Effector memory CD8-positive, alpha-beta T cell (primary cell): ENCODE measurements at regions not wholly inside any gene's neighbourhood (a gene's known extent, or its start where the extent isn't known, plus 50 kb on each side); places are given as distances from the start of the nearest gene placed in this dataset.
A peak's percentile ranks its signal among the peaks of the same experiment; 100 is the strongest.

ENCODE experiments used
- ATAC-seq: fragments of 150-1000 bp; cut with Tn5 transposase; replicated peaks from 2 replicates; pipeline ENCODE4 v1.10.0; 2021; ENCODE audit warnings: mild to moderate bottlenecking, moderate library complexity
- DNase-seq, 3 experiments: peaks; one replicate each; pipeline ENCODE4 v3.0.0; 2021
- H3K27ac Mint-ChIP-seq, 2 donors: one replicate each; pipeline ENCODE4 v1.8.0; 2022; ENCODE audit warnings: mild to moderate bottlenecking in 2 of 2, mixed read lengths in 2 of 2, moderate library complexity in 2 of 2
- H3K27me3 Mint-ChIP-seq, 2 donors: one replicate each; pipeline ENCODE4 v1.8.0; 2022; ENCODE audit warnings: mixed read lengths in 2 of 2
- H3K36me3 Mint-ChIP-seq: one replicate; pipeline ENCODE4 v1.8.0; 2022; ENCODE audit warnings: mild to moderate bottlenecking, moderate library complexity, mixed read lengths; ENCODE audit not compliant: insufficient read depth
- H3K4me1 Mint-ChIP-seq, 2 donors: one replicate each; pipeline ENCODE4 v1.8.0; 2022; ENCODE audit warnings: low read depth in 2 of 2, mixed read lengths in 2 of 2
- H3K4me3 Mint-ChIP-seq, 2 donors: one replicate each; pipeline ENCODE4 v1.8.0; 2022; ENCODE audit warnings: mild to moderate bottlenecking in 2 of 2, mixed read lengths in 2 of 2, moderate library complexity in 2 of 2
- H3K9me3 Mint-ChIP-seq, 2 donors: one replicate each; pipeline ENCODE4 v1.8.0; 2022; ENCODE audit warnings: mixed read lengths in 2 of 2

GRCh38 chr6:141705431-141705830 lies 427.3 kb upstream of the GJE1 start:
- Mint-ChIP-seq H3K27ac (no peak overlapping the region), H3K9me3 (no peaks in the 10 kb centered on the region), H3K4me3 (no peak overlapping the region)

GRCh38 chr6:141704151-141704550 lies 428.6 kb upstream of the GJE1 start:
- H3K9me3 Mint-ChIP-seq = no peaks in the 10 kb centered on the region
- no peak overlapping the region for H3K27ac Mint-ChIP-seq
- no peaks in the 10 kb centered on the region for H3K27me3 Mint-ChIP-seq
- no peak for DNase-seq
- H3K4me1 Mint-ChIP-seq = no peaks in the 10 kb centered on the region
- no peaks in the 10 kb centered on the region for H3K36me3 Mint-ChIP-seq
- no peak for ATAC-seq
- H3K4me3 Mint-ChIP-seq = no peak overlapping the region

More at GRCh38 chr6:141705431-141705830, 427.3 kb upstream of the GJE1 start:
- Mint-ChIP-seq H3K4me1 (no peaks in the 10 kb centered on the region), H3K27me3 (no peaks in the 10 kb centered on the region), H3K36me3 (no peaks in the 10 kb centered on the region)
- ATAC-seq (no peak), DNase-seq (no peak)

GRCh38 chr6:141701732-141702131 lies 431.0 kb upstream of the GJE1 start:
- H3K36me3 Mint-ChIP-seq = no peaks in the 10 kb centered on the region
- no peaks in the 10 kb centered on the region for H3K9me3 Mint-ChIP-seq
- ATAC-seq (no peak), DNase-seq (no peak)
- no peak overlapping the region for H3K4me3 Mint-ChIP-seq
- no peaks in the 10 kb centered on the region for H3K4me1 Mint-ChIP-seq
- H3K27ac Mint-ChIP-seq = no peak overlapping the region
- H3K27me3 Mint-ChIP-seq = no peaks in the 10 kb centered on the region

GRCh38 chr6:141700819-141701218 lies 431.9 kb upstream of the GJE1 start:
- Mint-ChIP-seq H3K27me3 (no peaks in the 10 kb centered on the region), H3K36me3 (no peaks in the 10 kb centered on the region), H3K9me3 (no peaks in the 10 kb centered on the region), H3K27ac (no peak overlapping the region), H3K4me1 (no peaks in the 10 kb centered on the region), H3K4me3 (no peak overlapping the region)
- DNase-seq (no peak), ATAC-seq (no peak)

- ATAC-seq = no peak
- DNase-seq = no peak
- peaks cover 0 to 2% of the 10 kb centered on the region in 2 donors for H3K9me3 Mint-ChIP-seq
- no peaks in the 10 kb centered on the region for H3K4me1 Mint-ChIP-seq
- H3K27ac Mint-ChIP-seq = no peak overlapping the region
- no peak overlapping the region for H3K4me3 Mint-ChIP-seq
- H3K36me3 Mint-ChIP-seq = no peaks in the 10 kb centered on the region
- H3K27me3 Mint-ChIP-seq = no peaks in the 10 kb centered on the region
These were observed 443.8 kb upstream of the GJE1 start for GRCh38 chr6:141688916-141689315.

GRCh38 chr6:141685416-141685815 lies 447.3 kb upstream of the GJE1 start:
- no peaks in the 10 kb centered on the region for H3K36me3 Mint-ChIP-seq
- DNase-seq (no peak), ATAC-seq (no peak)
- H3K4me3 Mint-ChIP-seq = no peak overlapping the region
- H3K4me1 Mint-ChIP-seq = no peaks in the 10 kb centered on the region
- peaks cover 0 to 2% of the 10 kb centered on the region in 2 donors for H3K9me3 Mint-ChIP-seq
- no peaks in the 10 kb centered on the region for H3K27me3 Mint-ChIP-seq
- no peak overlapping the region for H3K27ac Mint-ChIP-seq

GRCh38 chr6:141682391-141682790 lies 450.3 kb upstream of the GJE1 start:
- peaks cover 0 to 6% of the 10 kb centered on the region in 2 donors for H3K27me3 Mint-ChIP-seq
- peaks cover 1 to 4% of the 10 kb centered on the region in 2 donors for H3K4me1 Mint-ChIP-seq
- H3K4me3 Mint-ChIP-seq = no peak overlapping the region
- H3K27ac Mint-ChIP-seq = no peak overlapping the region
- no peaks in the 10 kb centered on the region for H3K9me3 Mint-ChIP-seq
- H3K36me3 Mint-ChIP-seq = no peaks in the 10 kb centered on the region
- ATAC-seq (no peak), DNase-seq (no peak)

GRCh38 chr6:141677598-141678211 lies 455.0 kb upstream of the GJE1 start:
- Mint-ChIP-seq H3K9me3 (no peaks in the 10 kb centered on the region), H3K4me3 (no peak overlapping the region), H3K36me3 (no peaks in the 10 kb centered on the region), H3K4me1 (peaks cover 1 to 4% of the 10 kb centered on the region in 2 donors), H3K27ac (no peak overlapping the region), H3K27me3 (peaks cover 1 to 9% of the 10 kb centered on the region in 2 donors)
- peak in 1 of 3 experiments; percentile 3 for DNase-seq
- ATAC-seq = peak; percentile 39

- ATAC-seq = no peak
- Mint-ChIP-seq H3K27me3 (peaks cover 18 to 27% of the 10 kb centered on the region in 2 donors), H3K4me3 (no peak overlapping the region), H3K9me3 (no peaks in the 10 kb centered on the region), H3K36me3 (no peaks in the 10 kb centered on the region), H3K27ac (no peak overlapping the region), H3K4me1 (peaks cover 1 to 4% of the 10 kb centered on the region in 2 donors)
- no peak for DNase-seq
These were observed 456.8 kb upstream of the GJE1 start for GRCh38 chr6:141675957-141676356.

GRCh38 chr6:141669141-141669540 lies 463.6 kb upstream of the GJE1 start:
- no peak overlapping the region for H3K27ac Mint-ChIP-seq
- no peaks in the 10 kb centered on the region for H3K36me3 Mint-ChIP-seq
- peaks cover 36 to 42% of the 10 kb centered on the region in 2 donors for H3K27me3 Mint-ChIP-seq
- no peak for DNase-seq
- no peak overlapping the region for H3K4me3 Mint-ChIP-seq
- no peaks in the 10 kb centered on the region for H3K9me3 Mint-ChIP-seq
- no peaks in the 10 kb centered on the region for H3K4me1 Mint-ChIP-seq
- no peak for ATAC-seq

- H3K9me3 Mint-ChIP-seq = no peaks in the 10 kb centered on the region
- no peak overlapping the region for H3K27ac Mint-ChIP-seq
- H3K36me3 Mint-ChIP-seq = no peaks in the 10 kb centered on the region
- H3K27me3 Mint-ChIP-seq = peaks cover 33 to 41% of the 10 kb centered on the region in 2 donors
- H3K4me1 Mint-ChIP-seq = no peaks in the 10 kb centered on the region
- ATAC-seq (no peak), DNase-seq (no peak)
- no peak overlapping the region for H3K4me3 Mint-ChIP-seq
These were observed 465.0 kb upstream of the GJE1 start for GRCh38 chr6:141667580-141668309.

- H3K27me3 Mint-ChIP-seq = peaks cover 17 to 26% of the 10 kb centered on the region in 2 donors
- no peak overlapping the region for H3K4me3 Mint-ChIP-seq
- no peaks in the 10 kb centered on the region for H3K4me1 Mint-ChIP-seq
- DNase-seq = no peak
- H3K36me3 Mint-ChIP-seq = no peaks in the 10 kb centered on the region
- no peak overlapping the region for H3K27ac Mint-ChIP-seq
- ATAC-seq = no peak
- H3K9me3 Mint-ChIP-seq = no peaks in the 10 kb centered on the region
These were observed 466.5 kb upstream of the GJE1 start for GRCh38 chr6:141666187-141666586.

- Mint-ChIP-seq H3K9me3 (no peaks in the 10 kb centered on the region), H3K27me3 (peaks cover 13 to 22% of the 10 kb centered on the region in 2 donors), H3K4me1 (no peaks in the 10 kb centered on the region), H3K4me3 (no peak overlapping the region), H3K27ac (no peak overlapping the region), H3K36me3 (no peaks in the 10 kb centered on the region)
- ATAC-seq (no peak), DNase-seq (no peak)
These were observed 468.0 kb upstream of the GJE1 start for GRCh38 chr6:141664744-141665143.

- H3K9me3 Mint-ChIP-seq = peaks cover 0 to 2% of the 10 kb centered on the region in 2 donors
- H3K27me3 Mint-ChIP-seq = peaks cover 0 to 10% of the 10 kb centered on the region in 2 donors
- H3K4me3 Mint-ChIP-seq = no peak overlapping the region
- DNase-seq (no peak), ATAC-seq (no peak)
- H3K4me1 Mint-ChIP-seq = no peaks in the 10 kb centered on the region
- H3K27ac Mint-ChIP-seq = no peak overlapping the region
- no peaks in the 10 kb centered on the region for H3K36me3 Mint-ChIP-seq
These were observed 473.1 kb upstream of the GJE1 start for GRCh38 chr6:141659582-141659981.
